RWPE1 (cell line): ENCODE measurements at regions not wholly inside any gene's neighbourhood (a gene's known extent, or its start where the extent isn't known, plus 50 kb on each side); places are given as distances from the start of the nearest gene placed in this dataset.

Experiments
- CTCF ChIA-PET: fragments of 350-600 bp; sonication (Branson Sonifier 250); formaldehyde crosslinking; extraction: SDS; loops from one replicate; lab custom pipeline; 2021; lab: Yijun Ruan, JAX
- POLR2A ChIA-PET: fragments of 400-600 bp; formaldehyde crosslinking; extraction: SDS; loops from one replicate; lab custom pipeline; 2020; ENCODE audit warnings: antibody characterized with exemption; ENCODE audit not compliant: low non-redundant PET; lab: Yijun Ruan, JAX
- DNase-seq: peaks from one replicate; pipeline ENCODE4 v3.0.0; 2012; ENCODE audit warnings: low spot score
- H3K27ac ChIP-seq: fragments of 450-650 bp; 2 replicates; pipeline ENCODE4 v1.5.1; 2017
- TF ChIP-seq, protein P1 (sequence below): fragments of 450-650 bp; conservative IDR thresholded peaks from 2 replicates; pipeline ENCODE4 v1.5.1; 2017; ENCODE audit warnings: low read depth, mild to moderate bottlenecking

GRCh38 chr7:20013536-20013935 lies 203.6 kb downstream of the MACC1 start:
- CTCF ChIA-PET, result no interaction called here

DNA sequence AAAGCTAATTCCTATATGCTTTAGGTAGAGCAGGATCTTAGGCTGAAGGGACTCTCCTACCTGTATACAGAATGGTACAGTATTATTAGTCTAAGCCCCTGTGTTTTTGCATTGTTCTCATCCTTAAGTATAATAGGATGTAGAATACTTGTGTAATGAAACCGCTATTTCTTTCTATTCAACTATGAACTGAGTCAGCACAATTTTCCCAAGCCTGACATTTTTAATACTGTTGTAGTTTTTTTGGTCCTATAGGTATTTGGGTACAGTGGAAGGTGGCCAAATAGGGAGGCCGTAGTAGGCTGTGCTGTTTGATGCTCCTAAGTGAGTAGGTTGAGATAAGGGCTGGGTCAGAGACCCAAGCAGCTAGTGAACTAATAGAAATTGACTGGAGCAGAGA lies 205.1 kb downstream of the MACC1 start:
- no peak overlapping the region for H3K27ac ChIP-seq
- DNase-seq, result no peak
- TF ChIP-seq, protein P1, sequence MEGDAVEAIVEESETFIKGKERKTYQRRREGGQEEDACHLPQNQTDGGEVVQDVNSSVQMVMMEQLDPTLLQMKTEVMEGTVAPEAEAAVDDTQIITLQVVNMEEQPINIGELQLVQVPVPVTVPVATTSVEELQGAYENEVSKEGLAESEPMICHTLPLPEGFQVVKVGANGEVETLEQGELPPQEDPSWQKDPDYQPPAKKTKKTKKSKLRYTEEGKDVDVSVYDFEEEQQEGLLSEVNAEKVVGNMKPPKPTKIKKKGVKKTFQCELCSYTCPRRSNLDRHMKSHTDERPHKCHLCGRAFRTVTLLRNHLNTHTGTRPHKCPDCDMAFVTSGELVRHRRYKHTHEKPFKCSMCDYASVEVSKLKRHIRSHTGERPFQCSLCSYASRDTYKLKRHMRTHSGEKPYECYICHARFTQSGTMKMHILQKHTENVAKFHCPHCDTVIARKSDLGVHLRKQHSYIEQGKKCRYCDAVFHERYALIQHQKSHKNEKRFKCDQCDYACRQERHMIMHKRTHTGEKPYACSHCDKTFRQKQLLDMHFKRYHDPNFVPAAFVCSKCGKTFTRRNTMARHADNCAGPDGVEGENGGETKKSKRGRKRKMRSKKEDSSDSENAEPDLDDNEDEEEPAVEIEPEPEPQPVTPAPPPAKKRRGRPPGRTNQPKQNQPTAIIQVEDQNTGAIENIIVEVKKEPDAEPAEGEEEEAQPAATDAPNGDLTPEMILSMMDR, result no peak
- POLR2A ChIA-PET, result no interaction called here
- CTCF ChIA-PET, result interaction anchor here (0.7 kb wide), 1 partner anchor 22 kb away, joined by 3 read pairs; no protein-coding TSS in a partner anchor

More at GRCh38 chr7:20013536-20013935, 203.6 kb downstream of the MACC1 start:
- TF ChIP-seq, protein P1, result no peak
- no peak overlapping the region for H3K27ac ChIP-seq
- no peak for DNase-seq
- POLR2A ChIA-PET, result no interaction called here

GRCh38 chr7:20010877-20011276 lies 206.3 kb downstream of the MACC1 start:
- H3K27ac ChIP-seq, result no peak overlapping the region
- ChIA-PET POLR2A (no interaction called here), CTCF (no interaction called here)
- no peak for DNase-seq
- TF ChIP-seq, protein P1, result no peak

- CTCF ChIA-PET, result no interaction called here
- no peak overlapping the region for H3K27ac ChIP-seq
These were observed 209.7 kb downstream of the MACC1 start for GRCh38 chr7:20007510-20007909.

GRCh38 chr7:20005081-20005480 lies 212.1 kb downstream of the MACC1 start:
- CTCF ChIA-PET, result no interaction called here
- POLR2A ChIA-PET, result no interaction called here
- no peak overlapping the region for H3K27ac ChIP-seq
- TF ChIP-seq, protein P1, result no peak
- no peak for DNase-seq

More at GRCh38 chr7:20007510-20007909, 209.7 kb downstream of the MACC1 start:
- TF ChIP-seq, protein P1, result no peak
- POLR2A ChIA-PET, result no interaction called here
- DNase-seq, result no peak

DNA sequence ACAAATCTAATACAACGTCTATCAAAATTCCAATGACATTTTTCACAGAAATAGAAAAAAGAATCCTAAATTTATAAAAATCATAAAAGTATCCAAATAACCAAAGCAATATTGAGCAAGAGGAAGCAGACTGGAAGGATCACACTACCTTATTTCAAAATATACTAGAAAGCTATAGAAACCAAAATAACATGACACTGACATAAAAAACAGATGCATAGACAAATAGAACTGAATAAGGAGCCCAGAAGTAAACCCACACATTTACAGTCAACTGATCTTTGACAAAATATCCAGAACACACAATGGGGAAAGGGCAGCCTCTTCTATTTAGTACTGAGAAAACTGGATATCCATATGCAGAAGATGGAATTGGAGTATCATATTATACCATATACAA lies 217.5 kb downstream of the MACC1 start:
- DNase-seq, result no peak
- no peak overlapping the region for H3K27ac ChIP-seq
- TF ChIP-seq, protein P1, result no peak
- ChIA-PET POLR2A (no interaction called here), CTCF (no interaction called here)

DNA sequence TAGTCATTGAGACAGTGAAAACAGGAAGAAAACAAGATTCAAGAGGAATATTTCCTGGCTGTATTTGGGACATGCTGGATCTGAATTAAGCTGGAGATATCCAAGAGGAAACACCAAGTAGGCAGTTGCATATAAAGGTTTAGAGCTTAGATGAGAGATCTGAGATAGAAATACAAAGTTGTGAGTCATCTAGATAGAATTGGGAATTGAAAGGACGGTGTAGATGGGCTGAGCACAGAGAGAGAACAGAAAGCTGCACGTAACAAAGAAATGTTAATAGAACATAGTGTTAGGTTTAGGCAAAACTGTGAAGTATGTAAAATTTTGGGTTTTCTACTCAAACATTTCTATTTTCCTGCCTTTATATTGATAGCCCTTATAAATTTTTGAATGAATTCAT lies 218.5 kb upstream of the TMEM196 start:
- CTCF ChIA-PET, result no interaction called here
- no peak for DNase-seq
- no peak overlapping the region for H3K27ac ChIP-seq
- TF ChIP-seq, protein P1, result no peak
- POLR2A ChIA-PET, result no interaction called here
